Pancreas (tissue), 10 donors: ENCODE measurements at regions not wholly inside any gene's neighbourhood (a gene's known extent, or its start where the extent isn't known, plus 50 kb on each side); places are given as distances from the start of the nearest gene placed in this dataset.

Experiments used
- ATAC-seq, 4 donors: fragments of 200-7000 bp; cut with Tn5 transposase; one replicate each; pipeline versions ENCODE4 v1.8.0 to v1.9.1; 2020; ENCODE audit warnings: mild to moderate bottlenecking in 4 of 4, moderate library complexity in 4 of 4
- DNase-seq, 6 donors: peaks; one replicate each; pipeline ENCODE4 v3.0.0-alpha.2; 2020
- FAIRE-seq: peaks from 2 replicates; lab custom pipeline; 2012; peaks lifted over from hg19 to GRCh38; lab: Jason Lieb, UNC
- H3K27ac ChIP-seq, 4 donors: fragments of 200-600 bp; sonication (generic); 1 replicate in 3 of 4; 2 replicates in 1 of 4; pipeline versions ENCODE4 v1.5.0 to v1.8.0; 2020
- H3K27me3 ChIP-seq, 4 donors: fragments of 200-600 bp; one replicate each; pipeline ENCODE4 v1.8.0; 2021
- H3K36me3 ChIP-seq, 3 donors: fragments of 200-600 bp; sonication (generic) in 1 of 3; one replicate each; pipeline versions ENCODE4 v1.5.0 to v1.8.0; 2020 to 2021
- H3K4me1 ChIP-seq, 3 donors: fragments of 200-600 bp; one replicate each; pipeline ENCODE4 v1.8.0; 2021
- H3K4me3 ChIP-seq, 4 donors: fragments of 200-600 bp; sonication (generic) in 2 of 4; one replicate each; pipeline versions ENCODE4 v1.5.0 to v1.8.0; 2020 to 2021
- H3K9me3 ChIP-seq, 4 donors: fragments of 200-600 bp; one replicate each; pipeline ENCODE4 v1.8.0; 2021
- CTCF ChIP-seq, 4 donors: fragments of 200-600 bp; sonication (generic) in 3 of 4; IDR thresholded peaks; one replicate each; pipeline versions ENCODE4 v1.5.0 to v1.8.0; 2021; ENCODE audit warnings: antibody characterized with exemption in 4 of 4
- WGBS, 2 donors: extraction: QIAGEN DNeasy Blood & Tissue Kit; methylation state at CpG; one replicate each; pipeline ENCODE4 v1.1.7; 2013; 5-methylcytosine and 5-hydroxymethylcytosine counted together
- intact Hi-C, 3 donors: fragments of 100-400 bp; cut with DNase I; formaldehyde crosslinking; loops; one replicate each; pipeline versions ENCODE4 v1.11.1 to v1.14.2; 2022
- donor health status: healthy with polysubstance abuse.
- donor health status: DM: no; HTN: no; CAD: no; lungs with moderate emphysema.
- donor health status: DM: no; HTN: no; CAD: no.
- donor health status: control.
- donor health status: control.
- donor health status: Bipolar disorder and iron deficiency.
- donor health status: DM: yes; HTN: yes; CAD: no.
- donor health status: DM: no; HTN: no; CAD: no.
- donor health status: DM: no; HTN: no; CAD: no.
- donor health status: DM: yes; HTN: yes; CAD: no.

GRCh38 chr12:132422040-132422380, 67.9 kb upstream of the FBRSL1 start:
- H3K27ac ChIP-seq: no peak overlapping the region
- WGBS, 2 donors: 74 to 78% methylated on average over 10 of the region's 10 CpGs
- FAIRE-seq (no peak), ATAC-seq (no peak), DNase-seq (no peak)
- H3K4me1 ChIP-seq: no peaks in the 10 kb centered on the region
- H3K9me3 ChIP-seq: no peaks in the 10 kb centered on the region
- no peak for TF ChIP-seq CTCF (IDR thresholded peaks at IDR 0.05)
- intact Hi-C loops: no loop called here
- no peak overlapping the region for H3K4me3 ChIP-seq
- no peaks in the 10 kb centered on the region for H3K27me3 ChIP-seq
- H3K36me3 ChIP-seq: no peaks in the 10 kb centered on the region

- Histone ChIP-seq H3K27me3 (no peaks in the 10 kb centered on the region), H3K4me1 (peaks cover 0 to 4% (median 0%) of the 10 kb centered on the region in 3 donors), H3K27ac (no peak overlapping the region), H3K36me3 (no peaks in the 10 kb centered on the region), H3K4me3 (no peak overlapping the region), H3K9me3 (no peaks in the 10 kb centered on the region)
- intact Hi-C loops: loop anchor here in 1 of 3 donors (5.0 to 10.0 kb wide), 3 partner anchors 103 to 265 kb away; partner anchors contain the start of gene LRCOL1
- ATAC-seq (no peak), FAIRE-seq (no peak), DNase-seq (no peak)
- no peak for TF ChIP-seq CTCF (IDR thresholded peaks at IDR 0.05)
- WGBS, 2 donors: 84 to 86% methylated on average over 18 of the region's 18 CpGs
These were observed 70.2 kb upstream of the FBRSL1 start for GRCh38 chr12:132419631-132420246.

GRCh38 chr12:132418393-132418925, 71.5 kb upstream of the FBRSL1 start:
- no peaks in the 10 kb centered on the region for H3K36me3 ChIP-seq

GRCh38 chr12:132417741-132418140, 72.2 kb upstream of the FBRSL1 start:
- FAIRE-seq (no peak), ATAC-seq (no peak), DNase-seq (peak in 1 of 6 donors; percentile 68)
- 83 to 84% methylated on average over 15 of the region's 15 CpGs for WGBS, 2 donors
- Histone ChIP-seq H3K27me3 (no peaks in the 10 kb centered on the region), H3K4me3 (no peak overlapping the region), H3K27ac (no peak overlapping the region), H3K9me3 (no peaks in the 10 kb centered on the region), H3K4me1 (peaks cover 0 to 7% (median 0%) of the 10 kb centered on the region in 3 donors), H3K36me3 (no peaks in the 10 kb centered on the region)
- TF ChIP-seq CTCF (IDR thresholded peaks at IDR 0.05): no peak
- intact Hi-C loops: loop anchor here in 1 of 3 donors (5.0 to 10.0 kb wide), 3 partner anchors 105 to 263 kb away; partner anchors contain the start of gene LRCOL1

More at GRCh38 chr12:132418393-132418925, 71.5 kb upstream of the FBRSL1 start:
- 85 to 95% methylated on average over 3 of the region's 3 CpGs for WGBS, 2 donors
- Histone ChIP-seq H3K4me1 (peaks cover 0 to 7% (median 0%) of the 10 kb centered on the region in 3 donors), H3K27me3 (no peaks in the 10 kb centered on the region), H3K27ac (no peak overlapping the region), H3K4me3 (no peak overlapping the region), H3K9me3 (no peaks in the 10 kb centered on the region)
- no peak for TF ChIP-seq CTCF (IDR thresholded peaks at IDR 0.05)
- FAIRE-seq (no peak), DNase-seq (no peak), ATAC-seq (no peak)
- intact Hi-C loops: loop anchor here in 1 of 3 donors (5.0 to 10.0 kb wide), 3 partner anchors 104 to 264 kb away; partner anchors contain the start of gene LRCOL1

- Histone ChIP-seq H3K36me3 (no peaks in the 10 kb centered on the region), H3K4me1 (peaks cover 0 to 7% (median 0%) of the 10 kb centered on the region in 3 donors), H3K9me3 (no peaks in the 10 kb centered on the region), H3K4me3 (no peak overlapping the region), H3K27ac (no peak overlapping the region), H3K27me3 (no peaks in the 10 kb centered on the region)
- intact Hi-C loops: loop anchor here in 1 of 3 donors (5.0 to 10.0 kb wide), 3 partner anchors 105 to 262 kb away; partner anchors contain the start of gene LRCOL1
- WGBS, 2 donors: 75 to 76% methylated on average over 11 to 14 of the region's 14 CpGs
- DNase-seq: peak in 1 of 6 donors; percentile 62
- FAIRE-seq: no peak
- no peak for ATAC-seq
- TF ChIP-seq CTCF (IDR thresholded peaks at IDR 0.05): no peak
These were observed 73.1 kb upstream of the FBRSL1 start for GRCh38 chr12:132416827-132417226.
